ENCODE measurements at regions not wholly inside any gene's neighbourhood (a gene's known extent, or its start where the extent isn't known, plus 50 kb on each side); places are given as distances from the start of the nearest gene placed in this dataset.
"Not testable (repeated sequence)": the region's sequence is repeated elsewhere in the genome, so short reads cannot be mapped to it uniquely, and the experiment has no call there.

DNA sequence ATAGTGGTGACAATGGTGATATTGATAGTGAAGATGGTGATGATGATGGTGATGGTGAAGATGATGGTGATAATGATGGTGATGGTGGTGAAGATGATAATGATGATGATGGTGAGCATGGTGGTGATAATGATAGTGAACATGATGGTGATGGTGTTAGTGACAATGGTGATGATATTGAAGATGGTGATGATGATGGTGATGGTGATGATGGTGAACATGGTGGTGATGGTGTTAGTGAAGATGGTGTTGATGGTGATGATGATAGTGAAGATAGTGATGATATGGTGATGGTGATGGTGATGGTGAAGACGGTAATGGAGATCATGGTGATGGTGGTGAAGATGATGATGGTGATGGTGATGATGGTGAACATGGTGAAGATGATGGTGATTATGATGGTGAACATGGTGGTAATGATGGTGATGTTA lies 259.2 kb downstream of the MATN1 start:
- no peak overlapping the region for H3K4me3 ChIP-seq (ENCODE audit: low read depth, low read length)
- DNase-seq (ENCODE audit: low read depth): no peak
- TF ChIP-seq POLR2A (IDR thresholded peaks at IDR 0.05; ENCODE audit: extremely low read depth, insufficient read length) (no peak), MYC (IDR thresholded peaks at IDR 0.05; ENCODE audit: low read depth, low read length) (no peak)
- TF ChIP-seq, protein P1, sequence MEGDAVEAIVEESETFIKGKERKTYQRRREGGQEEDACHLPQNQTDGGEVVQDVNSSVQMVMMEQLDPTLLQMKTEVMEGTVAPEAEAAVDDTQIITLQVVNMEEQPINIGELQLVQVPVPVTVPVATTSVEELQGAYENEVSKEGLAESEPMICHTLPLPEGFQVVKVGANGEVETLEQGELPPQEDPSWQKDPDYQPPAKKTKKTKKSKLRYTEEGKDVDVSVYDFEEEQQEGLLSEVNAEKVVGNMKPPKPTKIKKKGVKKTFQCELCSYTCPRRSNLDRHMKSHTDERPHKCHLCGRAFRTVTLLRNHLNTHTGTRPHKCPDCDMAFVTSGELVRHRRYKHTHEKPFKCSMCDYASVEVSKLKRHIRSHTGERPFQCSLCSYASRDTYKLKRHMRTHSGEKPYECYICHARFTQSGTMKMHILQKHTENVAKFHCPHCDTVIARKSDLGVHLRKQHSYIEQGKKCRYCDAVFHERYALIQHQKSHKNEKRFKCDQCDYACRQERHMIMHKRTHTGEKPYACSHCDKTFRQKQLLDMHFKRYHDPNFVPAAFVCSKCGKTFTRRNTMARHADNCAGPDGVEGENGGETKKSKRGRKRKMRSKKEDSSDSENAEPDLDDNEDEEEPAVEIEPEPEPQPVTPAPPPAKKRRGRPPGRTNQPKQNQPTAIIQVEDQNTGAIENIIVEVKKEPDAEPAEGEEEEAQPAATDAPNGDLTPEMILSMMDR (IDR thresholded peaks at IDR 0.05; ENCODE audit: low read depth, low read length): no peak
- TF ChIP-seq, protein P2, sequence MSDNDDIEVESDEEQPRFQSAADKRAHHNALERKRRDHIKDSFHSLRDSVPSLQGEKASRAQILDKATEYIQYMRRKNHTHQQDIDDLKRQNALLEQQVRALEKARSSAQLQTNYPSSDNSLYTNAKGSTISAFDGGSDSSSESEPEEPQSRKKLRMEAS (IDR thresholded peaks at IDR 0.05; ENCODE audit: low read depth, low read length): no peak

DNA sequence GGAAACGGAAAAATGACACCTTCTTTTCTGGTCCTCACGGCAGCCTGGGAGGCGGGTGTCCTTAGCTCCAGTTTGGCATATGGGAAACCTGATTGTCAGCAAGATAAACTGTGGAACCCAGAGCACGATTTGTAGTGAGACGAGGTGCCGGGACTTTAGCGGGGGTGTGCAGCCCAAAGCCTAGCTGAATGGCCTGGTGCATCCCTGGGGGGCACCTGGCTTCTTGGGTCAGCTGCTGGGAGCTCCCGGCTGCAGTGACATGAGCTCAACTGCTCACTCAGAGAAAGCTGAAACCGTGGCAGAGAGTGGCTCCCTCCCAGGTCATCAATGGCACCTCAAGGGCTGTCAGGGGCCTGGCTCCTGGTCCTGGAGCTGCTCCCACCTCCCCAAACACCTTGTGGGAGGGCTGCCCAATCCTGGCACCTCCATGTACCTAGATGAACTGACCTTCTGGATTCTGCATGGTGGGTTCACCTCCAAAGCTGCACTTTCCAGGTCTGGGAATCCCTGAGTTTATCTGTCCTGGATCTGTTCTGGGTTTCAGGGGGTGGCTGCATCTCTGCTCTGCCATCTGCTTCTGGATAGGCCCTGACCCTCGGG lies 260.5 kb downstream of the MATN1 start:
- H3K4me3 ChIP-seq (ENCODE audit: low read depth, low read length): no peak overlapping the region
- TF ChIP-seq, protein P2 (IDR thresholded peaks at IDR 0.05; ENCODE audit: low read depth, low read length): no peak
- TF ChIP-seq, protein P1 (IDR thresholded peaks at IDR 0.05; ENCODE audit: low read depth, low read length): no peak
- no peak for TF ChIP-seq POLR2A (IDR thresholded peaks at IDR 0.05; ENCODE audit: extremely low read depth, insufficient read length)
- no peak for TF ChIP-seq MYC (IDR thresholded peaks at IDR 0.05; ENCODE audit: low read depth, low read length)
- no peak for DNase-seq (ENCODE audit: low read depth)

DNA sequence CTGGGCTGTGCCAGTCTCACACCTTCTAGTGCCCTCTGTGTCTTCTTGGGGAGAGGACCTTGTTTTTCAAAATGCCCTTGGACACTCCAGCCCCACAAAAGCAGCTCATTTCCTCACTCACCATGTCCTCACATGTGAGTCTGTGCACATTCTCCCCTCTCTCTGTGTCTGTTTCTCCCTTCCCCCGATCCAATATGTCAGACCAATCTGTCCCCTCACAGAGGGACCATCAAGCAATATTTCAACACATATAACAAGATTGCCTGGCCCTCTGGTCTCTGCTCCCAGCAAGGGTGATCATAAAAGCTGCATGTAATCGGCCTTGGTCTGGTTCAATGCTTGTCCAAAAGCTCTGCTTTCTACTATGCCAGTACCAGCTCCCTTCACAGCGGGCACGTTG lies 261.2 kb downstream of the MATN1 start:
- TF ChIP-seq MYC (IDR thresholded peaks at IDR 0.05; ENCODE audit: low read depth, low read length): no peak
- no peak for TF ChIP-seq POLR2A (IDR thresholded peaks at IDR 0.05; ENCODE audit: extremely low read depth, insufficient read length)
- TF ChIP-seq, protein P2 (IDR thresholded peaks at IDR 0.05; ENCODE audit: low read depth, low read length): no peak
- TF ChIP-seq, protein P1 (IDR thresholded peaks at IDR 0.05; ENCODE audit: low read depth, low read length): no peak
- no peak for DNase-seq (ENCODE audit: low read depth)
- no peak overlapping the region for H3K4me3 ChIP-seq (ENCODE audit: low read depth, low read length)

DNA sequence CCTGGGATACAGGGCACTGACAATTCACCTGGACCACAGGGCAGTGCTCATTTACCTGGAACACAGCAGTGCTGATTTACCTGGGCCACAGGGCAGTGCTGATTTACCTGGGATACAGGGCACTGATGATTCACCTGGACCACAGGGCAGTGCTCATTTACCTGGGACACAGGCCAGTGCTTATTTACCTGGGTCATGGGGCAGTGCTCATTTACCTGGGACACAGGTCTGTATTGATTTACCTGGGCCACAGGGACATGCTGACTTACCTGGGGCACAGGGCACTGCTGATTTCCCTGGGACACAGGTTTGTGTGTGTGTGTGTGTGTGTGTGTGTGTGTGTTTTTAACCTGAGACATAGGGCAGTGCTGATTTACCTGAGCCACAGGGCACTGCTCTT lies 261.7 kb downstream of the MATN1 start:
- no peak for DNase-seq (ENCODE audit: low read depth)
- H3K4me3 ChIP-seq (ENCODE audit: low read depth, low read length): no peak overlapping the region
- TF ChIP-seq, protein P1 (IDR thresholded peaks at IDR 0.05; ENCODE audit: low read depth, low read length): no peak
- TF ChIP-seq, protein P2 (IDR thresholded peaks at IDR 0.05; ENCODE audit: low read depth, low read length): no peak
- TF ChIP-seq MYC (IDR thresholded peaks at IDR 0.05; ENCODE audit: low read depth, low read length): no peak
- TF ChIP-seq POLR2A (IDR thresholded peaks at IDR 0.05; ENCODE audit: extremely low read depth, insufficient read length): no peak

DNA sequence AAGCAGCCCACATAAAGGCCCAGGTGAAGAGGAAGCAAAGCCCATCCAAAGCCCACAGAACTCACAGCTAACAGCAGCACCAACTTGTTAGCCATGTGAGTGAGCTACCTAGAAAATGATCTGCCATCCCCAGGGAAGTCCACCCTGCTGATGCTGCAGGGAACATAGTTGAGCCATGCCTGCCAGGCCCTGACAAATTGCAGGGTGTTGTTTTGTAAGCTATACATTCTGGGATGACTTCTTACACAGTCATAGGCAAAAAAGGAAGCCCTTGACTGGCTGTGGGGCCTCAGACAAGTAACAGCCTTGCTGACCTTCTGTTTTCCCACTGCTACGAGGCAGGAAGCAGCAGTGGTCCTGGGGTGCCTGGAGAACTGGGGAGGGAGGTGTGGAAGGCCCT lies 262.7 kb downstream of the MATN1 start:
- TF ChIP-seq, protein P2 (IDR thresholded peaks at IDR 0.05; ENCODE audit: low read depth, low read length): no peak
- TF ChIP-seq, protein P1 (IDR thresholded peaks at IDR 0.05; ENCODE audit: low read depth, low read length): no peak
- TF ChIP-seq MYC (IDR thresholded peaks at IDR 0.05; ENCODE audit: low read depth, low read length) (no peak), POLR2A (IDR thresholded peaks at IDR 0.05; ENCODE audit: extremely low read depth, insufficient read length) (no peak)
- no peak overlapping the region for H3K4me3 ChIP-seq (ENCODE audit: low read depth, low read length)
- DNase-seq (ENCODE audit: low read depth): no peak

DNA sequence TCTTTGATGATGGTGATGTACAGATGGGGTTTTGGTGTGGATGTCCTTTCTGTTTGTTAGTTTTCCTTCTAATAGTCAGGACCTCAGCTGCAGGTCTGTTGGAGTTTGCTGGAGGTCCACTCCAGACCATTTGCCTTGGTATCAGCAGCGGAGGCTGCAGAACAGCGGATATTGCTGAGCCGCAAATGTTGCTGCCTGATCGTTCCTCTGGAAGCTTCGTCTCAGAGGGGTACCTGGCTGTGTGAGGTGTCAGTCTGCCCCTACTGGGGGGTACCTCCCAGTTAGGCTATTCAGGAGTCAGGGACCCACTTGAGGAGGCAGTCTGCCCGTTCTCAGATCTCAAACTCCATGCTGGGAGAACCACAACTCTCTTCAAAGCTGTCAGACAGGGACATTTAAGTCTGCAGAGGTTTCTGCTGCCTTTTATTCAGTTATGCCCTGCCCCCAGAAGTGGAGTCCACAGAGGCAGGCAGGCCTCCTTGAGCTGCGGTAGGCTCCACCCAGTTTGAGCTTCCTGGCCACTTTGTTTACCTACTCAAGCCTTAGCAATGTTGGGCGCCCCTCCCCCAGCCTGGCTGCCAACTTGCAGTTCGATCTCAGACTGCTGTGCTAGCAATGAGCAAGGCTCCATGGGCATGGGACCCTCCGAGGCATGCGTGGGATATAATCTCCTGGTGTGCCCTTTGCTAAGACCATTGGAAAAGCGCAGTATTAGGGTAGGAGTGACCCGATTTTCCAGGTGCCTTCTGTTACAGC lies 264.5 kb downstream of the MATN1 start:
- not testable (repeated sequence) for DNase-seq (ENCODE audit: low read depth); H3K4me3 ChIP-seq (ENCODE audit: low read depth, low read length)

Data from NB4 (cell line).